ENCODE measurements at regions not wholly inside any gene's neighbourhood (a gene's known extent, or its start where the extent isn't known, plus 50 kb on each side); places are given as distances from the start of the nearest gene placed in this dataset.

DNA sequence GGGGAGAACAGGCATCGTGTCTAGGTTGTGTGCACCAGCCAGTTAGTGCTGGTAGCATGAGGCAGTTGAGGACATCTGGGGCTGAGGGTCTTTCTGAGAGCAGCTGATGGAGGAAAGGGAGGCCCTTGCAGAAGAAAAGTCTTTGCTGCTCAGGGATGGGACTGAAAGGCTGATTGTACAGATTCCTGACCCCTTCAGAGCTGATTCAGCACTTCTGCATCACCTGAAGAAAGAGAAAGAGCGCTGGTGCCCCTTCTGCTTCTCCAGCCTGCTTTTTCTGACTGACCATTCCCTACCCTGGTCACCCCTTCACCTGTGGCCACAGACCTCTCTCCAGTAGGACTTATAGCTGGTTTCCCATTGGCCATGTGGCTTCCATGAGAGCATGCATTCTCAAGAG, 476.2 kb downstream of the TSHZ3 start:
- TF ChIP-seq POLR2A (IDR thresholded peaks at IDR 0.05) (no peak), CTCF (IDR thresholded peaks at IDR 0.05) (no peak)

Data from body of pancreas (tissue), 4 donors.